ENCODE measurements at regions not wholly inside any gene's neighbourhood (a gene's known extent, or its start where the extent isn't known, plus 50 kb on each side); places are given as distances from the start of the nearest gene placed in this dataset.

DNA sequence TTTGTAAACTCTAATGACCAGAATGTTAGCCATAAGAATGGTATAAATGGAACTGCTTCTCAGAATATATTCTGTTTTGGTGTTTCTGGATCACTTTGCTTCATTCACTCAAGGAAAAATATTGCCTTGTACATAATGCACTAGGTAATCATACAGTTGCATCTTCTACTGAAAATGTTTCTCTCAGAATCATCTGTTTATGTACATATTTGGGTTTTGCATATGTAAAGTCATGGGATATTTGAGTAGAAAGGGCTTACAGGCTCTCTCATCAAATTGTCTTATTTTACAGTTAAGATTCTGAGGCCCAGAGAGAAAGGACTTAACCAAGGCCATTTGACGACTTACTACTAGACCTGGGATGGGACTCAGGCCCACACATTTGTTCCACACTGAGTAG is 97.8 kb upstream of the PALM2AKAP2 start:
- no peak for DNase-seq

DNA sequence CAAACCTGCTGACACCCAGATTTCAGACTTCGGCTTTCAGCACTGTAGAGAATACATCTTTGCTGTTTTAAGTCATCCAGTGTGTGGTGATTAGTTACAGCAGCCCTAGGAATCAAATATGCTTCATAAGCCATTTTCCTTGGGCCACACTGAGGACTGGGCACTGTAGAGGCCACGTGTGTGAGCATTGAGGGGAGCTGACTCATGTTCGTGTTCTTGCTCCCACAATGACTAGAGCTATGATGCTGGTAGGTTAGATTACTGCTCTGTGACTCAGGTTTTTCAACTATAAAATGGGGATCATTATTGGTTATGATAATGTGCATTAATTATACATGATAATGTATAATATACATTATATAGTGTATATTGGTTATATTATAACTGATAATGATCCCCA is 96.5 kb upstream of the PALM2AKAP2 start:
- no peak for DNase-seq

DNA sequence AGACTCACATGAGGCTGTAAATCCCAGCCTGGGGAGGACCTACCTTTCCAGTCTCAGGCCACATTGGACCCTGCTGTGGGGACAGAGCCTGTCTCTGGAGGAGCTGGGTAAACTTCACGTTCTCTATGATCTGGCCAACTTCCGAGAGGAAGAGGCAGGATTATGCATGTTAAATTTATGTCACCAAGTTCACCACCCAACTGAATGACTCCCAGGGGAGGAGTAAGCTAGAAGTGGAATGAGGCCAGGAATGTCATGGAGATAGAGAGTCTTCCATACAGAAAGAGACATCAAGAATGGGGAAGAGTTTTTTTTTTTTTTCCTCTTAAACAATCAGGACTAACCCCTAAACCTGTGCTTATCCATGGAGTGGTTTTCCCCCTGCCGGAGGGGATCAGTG is 90.3 kb upstream of the PALM2AKAP2 start:
- no peak for DNase-seq

DNA sequence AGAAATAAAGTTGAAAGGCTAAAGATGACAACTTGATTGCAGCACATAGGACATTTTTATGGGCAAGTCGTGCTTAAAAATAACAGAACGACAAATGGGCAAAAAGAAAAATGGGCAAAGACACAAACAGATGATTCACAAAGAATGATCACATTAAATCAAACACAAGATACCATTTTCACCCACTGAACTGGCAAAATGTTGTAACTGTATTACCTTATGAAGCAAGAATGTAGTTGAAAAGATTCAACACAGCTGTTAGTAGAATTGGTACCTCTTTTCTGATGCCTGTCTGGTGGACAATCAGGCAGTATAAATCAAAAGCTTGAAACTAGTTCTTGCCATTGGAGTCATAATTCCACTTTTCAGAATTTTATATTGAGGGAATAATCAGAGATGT is 81.0 kb upstream of the PALM2AKAP2 start:
- DNase-seq, result no peak

DNA sequence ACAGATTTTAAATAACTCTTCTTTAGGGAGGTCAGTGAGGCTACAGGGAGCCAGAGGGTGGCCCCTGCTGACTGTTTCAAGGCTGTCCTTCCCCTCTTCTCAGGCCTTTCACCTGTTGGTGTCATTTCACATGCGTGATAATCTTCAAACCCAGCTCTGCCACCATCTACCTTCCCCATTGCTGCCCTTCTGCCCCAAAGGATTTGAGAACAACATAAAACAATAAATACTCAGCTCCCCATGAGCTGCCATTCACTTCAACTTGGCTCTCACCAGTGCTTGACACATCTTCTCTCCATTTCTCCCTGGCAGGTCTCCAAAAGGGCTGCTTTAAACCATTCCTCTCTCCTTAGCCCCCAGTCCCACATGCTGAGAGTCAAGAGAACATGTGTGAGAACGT is 75.5 kb upstream of the PALM2AKAP2 start:
- DNase-seq, result no peak

DNA sequence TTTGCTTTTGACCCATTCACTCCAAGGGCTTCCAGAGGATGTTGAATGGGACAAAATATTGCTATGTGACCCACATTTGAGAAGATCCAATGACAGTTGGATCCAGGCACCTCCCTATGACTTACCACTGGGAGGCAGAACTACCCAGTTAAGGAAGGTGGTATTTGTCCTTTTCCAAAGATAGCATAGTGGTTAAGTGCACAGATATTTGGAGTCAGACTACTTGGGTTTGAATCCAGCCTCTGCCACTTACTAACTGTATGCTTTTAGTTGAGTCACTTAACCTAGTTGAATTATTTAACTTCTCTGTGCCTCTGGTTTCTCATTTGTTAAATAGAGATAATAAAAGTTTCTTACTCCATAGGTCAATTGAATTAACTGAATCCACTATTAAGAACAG is 74.5 kb upstream of the PALM2AKAP2 start:
- no peak for DNase-seq

DNA sequence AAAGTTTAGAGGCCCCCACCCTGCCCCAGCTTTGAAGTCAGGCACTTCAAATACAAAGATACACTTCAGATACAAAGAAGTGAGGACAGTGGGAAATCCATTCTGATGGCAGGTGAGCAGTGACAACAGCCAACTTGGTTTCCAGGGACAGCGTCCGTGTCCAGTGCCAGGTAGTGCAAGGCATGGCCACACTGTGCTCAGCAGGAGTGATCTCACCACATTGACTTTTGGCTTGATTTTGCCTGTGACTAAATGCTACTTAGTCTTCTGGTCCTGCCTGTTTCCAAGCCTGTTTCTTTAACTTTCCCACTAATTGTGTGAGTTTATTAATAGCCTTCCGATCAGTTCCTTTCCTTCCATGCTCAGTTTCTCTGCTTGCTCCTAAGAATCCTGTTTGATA is 72.6 kb upstream of the PALM2AKAP2 start:
- no peak for DNase-seq

DNA sequence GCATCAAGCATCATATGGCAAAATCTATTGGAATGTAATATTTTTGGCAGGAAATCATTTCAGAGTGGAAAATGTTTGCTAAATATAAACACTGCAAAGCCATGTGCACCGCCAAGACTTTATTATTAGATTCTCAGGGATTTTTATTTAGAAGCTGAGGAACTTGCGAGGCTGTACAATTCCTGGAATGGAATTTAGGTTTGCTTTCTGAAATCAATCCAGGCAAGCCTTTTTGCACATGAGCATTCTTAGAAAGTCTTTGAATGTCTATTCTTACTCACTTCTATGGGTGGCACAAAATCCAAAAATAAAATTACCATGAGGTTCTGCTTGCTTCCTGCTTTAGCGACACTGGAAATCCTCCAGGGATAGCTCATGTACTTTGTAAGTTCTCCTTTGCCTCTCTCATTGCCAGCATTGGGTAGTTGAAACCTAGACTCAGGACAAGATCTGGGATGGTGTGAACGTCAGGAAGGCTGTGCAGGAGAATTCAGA is 71.5 kb upstream of the PALM2AKAP2 start:
- DNase-seq, result no peak

DNA sequence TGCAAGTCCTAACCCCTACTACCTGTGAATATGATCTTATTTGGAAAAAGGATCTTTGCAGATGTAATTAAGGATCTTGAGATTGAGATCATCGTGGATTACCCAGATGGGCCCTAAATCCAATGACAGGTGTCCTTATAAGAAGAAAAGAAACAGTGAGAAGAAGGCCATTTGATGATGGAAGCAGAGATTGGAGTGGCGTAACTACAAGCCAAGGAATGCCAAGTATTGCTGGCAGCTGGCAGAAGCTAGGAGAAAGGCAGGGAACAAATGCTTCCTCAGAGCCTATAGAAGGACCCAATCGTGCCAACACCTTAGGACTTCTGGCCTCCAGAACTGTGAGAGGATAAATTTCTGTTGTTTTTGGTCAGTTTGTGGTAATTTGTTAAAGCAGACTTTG is 70.1 kb upstream of the PALM2AKAP2 start:
- no peak for DNase-seq

DNA sequence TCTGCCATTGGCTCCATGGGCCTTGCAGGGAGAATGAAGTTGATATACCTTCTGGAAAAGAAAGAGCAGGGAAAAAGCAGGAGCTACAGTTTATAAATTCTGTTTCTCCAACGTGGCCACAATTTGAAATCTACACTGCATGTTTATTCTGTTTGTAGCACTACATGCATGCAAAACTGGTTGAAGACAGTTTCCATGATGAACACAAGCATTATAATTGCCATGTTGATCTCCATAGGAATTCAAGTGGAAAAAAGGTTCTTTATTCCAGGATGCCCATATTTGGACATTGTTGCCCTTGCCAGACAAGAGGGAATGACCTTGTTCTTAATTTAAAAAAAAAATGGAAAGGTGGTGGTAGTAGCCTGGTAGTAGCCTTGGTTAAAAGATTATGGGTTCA is 69.2 kb upstream of the PALM2AKAP2 start:
- no peak for DNase-seq

DNA sequence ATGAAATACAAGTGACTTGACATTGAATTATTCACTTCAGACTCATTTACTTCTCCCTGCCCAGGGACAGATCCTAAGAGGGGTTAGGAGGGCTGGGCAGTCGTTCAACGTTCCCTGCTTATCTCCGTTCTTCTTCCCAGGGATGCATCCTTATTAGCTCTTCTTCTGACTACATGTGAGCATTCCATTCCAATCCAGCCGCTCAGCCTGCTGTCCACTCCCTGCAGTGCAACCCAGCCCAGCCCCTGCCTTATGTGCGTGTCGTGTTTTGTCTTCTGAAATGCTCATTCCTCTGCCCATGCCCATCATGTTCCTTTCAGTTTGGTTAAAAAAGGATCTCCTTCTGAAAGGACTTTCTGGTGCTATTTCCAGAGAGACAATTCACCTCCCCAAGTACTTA is 64.7 kb upstream of the PALM2AKAP2 start:
- DNase-seq, result no peak

DNA sequence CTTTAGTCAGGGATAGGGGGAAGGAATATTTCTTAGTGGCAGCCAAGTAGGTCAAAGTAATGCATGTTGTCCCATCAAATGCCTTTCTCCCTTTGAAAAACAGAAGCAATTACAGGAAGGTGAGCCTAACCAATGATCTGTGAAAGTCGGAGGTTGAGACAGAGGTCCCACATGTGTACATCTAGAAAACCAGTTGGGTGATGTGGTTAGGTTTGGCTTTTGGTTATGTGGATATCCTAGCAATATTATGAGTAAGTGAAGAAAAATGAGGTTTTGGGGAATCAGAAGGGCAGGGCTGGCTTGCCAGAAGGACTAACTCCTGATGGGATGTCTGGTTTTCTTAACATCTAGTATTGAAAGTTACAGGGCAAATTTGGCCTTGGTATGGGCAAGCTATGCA is 63.4 kb upstream of the PALM2AKAP2 start:
- no peak for DNase-seq

DNA sequence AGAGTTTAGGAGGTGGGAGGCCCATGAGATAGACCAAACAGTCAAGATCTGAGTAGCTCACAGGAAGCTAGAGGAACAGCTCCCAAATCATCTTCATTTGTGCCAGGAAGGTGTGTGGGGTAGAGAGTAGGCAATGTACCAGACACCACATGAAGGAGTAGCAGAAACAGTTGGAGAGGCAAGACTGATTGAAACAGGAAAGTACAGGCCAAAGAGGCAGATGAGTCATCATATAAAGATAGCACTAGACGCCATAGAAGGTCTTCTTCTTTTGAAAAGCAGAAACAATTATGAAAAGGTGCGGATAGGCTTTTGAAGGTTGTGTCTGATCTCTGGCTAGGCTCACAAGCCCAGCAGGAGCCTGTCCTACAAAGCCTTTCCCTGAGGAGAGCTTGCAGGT is 62.7 kb upstream of the PALM2AKAP2 start:
- no peak for DNase-seq

DNA sequence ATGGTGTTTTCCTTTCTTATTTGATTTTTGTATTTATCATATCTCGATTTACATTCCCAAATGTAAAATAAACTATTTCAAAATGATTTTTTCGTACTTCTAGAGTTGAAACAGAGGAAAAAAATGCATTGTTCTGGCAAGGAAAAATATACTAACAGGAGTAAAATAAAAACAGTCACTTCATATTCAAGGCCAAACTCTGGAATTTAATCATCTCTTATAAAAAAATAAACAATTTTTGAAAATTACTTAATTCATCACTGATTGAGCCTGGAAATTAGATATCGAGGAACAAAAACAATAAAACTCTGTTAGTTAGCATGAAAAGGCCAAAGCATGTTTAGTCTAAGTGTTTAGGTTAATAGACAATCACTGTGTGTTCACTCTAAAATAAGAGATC is 61.1 kb upstream of the PALM2AKAP2 start:
- no peak for DNase-seq

DNA sequence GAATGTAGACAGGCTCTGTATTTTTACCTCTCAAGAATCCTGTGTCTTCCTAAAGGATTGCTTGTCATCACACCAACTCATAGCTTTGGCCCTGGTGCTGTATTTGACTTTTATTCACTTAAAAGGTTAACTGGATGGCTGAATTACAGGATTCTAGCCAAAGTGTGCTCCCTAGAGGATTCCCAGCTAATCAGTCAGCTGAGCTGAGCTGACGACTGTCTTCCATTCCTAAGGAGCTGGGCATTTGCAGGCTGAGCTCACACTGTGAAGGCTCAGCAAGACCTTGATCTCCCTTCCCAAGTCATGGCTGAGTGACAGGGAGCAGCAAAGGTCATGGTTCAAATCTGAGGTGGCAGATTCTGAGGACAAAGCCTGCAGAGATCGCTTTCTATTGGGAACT is 59.0 kb upstream of the PALM2AKAP2 start:
- DNase-seq, result no peak

DNA sequence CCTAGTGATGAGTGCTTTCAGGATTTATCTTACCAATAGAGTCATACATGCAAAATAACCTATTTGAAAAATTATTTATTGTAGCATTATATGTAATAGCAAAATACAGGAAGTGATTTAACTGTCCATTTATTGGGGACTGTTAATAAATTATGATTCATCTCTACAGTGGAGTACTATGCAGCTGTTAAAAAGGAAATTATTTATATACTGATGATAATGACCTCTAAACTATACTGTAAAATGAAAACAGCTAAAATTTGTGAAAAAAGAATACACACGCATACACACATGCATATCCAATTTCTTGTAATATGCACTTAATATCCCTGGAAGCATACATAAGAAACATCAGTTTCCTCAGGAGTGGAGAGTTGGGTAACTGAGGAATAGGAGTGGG is 58.0 kb upstream of the PALM2AKAP2 start:
- no peak for DNase-seq

DNA sequence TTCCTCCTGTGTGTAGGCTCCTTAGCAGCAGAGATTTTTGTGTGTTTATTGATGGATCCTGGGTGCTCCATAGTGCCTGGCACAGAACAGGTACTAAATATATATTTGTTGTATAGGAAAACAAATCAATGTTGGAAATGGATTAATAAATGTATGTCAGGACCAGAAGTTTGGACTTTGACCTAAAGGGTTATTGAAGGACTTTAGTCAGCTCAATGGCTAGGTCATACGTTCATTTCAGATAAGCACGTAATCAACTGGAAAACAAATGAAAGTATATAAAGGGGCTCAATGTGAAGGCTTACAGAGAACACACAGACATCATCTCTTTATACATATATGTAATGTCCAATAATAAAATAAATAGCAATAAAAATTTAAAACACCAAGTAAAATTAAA is 56.2 kb upstream of the PALM2AKAP2 start:
- DNase-seq, result no peak

DNA sequence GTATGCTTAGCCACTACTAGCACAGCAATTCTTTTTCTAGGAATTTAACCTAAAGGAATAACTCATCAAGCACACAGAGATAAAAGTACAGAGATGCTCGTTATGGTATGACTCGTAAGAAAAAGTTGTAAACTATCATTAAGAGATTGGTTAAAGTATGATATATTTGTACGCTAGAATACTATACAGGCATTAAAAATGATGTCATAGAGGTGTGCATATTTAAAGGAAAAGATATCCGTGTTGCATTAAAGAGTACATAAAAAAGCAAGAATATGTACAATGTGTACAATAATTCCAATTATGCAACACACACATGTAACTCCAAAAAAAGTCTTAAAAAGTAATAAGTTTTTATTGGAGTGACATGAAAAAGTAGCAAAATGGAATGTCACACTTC is 54.5 kb upstream of the PALM2AKAP2 start:
- no peak for DNase-seq

DNA sequence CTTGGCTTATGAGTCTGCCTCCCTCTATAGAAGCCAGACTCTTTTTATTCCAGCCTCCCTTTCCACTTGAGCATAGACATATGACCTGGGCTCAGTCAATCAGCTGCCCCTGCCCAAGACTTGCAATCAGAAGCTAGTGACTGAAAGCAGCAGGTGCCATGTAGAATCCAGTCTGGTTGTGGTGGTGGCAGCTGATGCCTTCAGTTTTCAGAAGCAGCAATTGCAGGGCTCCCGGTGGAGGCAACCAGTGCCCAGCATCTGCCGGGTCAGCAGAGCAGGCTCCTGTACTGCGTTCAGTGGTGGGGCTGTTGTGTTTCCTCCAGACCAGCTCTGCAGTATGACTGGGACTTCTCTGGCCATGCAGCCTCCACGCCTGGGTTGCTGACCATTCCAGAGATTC is 53.9 kb upstream of the PALM2AKAP2 start:
- DNase-seq, result no peak

DNA sequence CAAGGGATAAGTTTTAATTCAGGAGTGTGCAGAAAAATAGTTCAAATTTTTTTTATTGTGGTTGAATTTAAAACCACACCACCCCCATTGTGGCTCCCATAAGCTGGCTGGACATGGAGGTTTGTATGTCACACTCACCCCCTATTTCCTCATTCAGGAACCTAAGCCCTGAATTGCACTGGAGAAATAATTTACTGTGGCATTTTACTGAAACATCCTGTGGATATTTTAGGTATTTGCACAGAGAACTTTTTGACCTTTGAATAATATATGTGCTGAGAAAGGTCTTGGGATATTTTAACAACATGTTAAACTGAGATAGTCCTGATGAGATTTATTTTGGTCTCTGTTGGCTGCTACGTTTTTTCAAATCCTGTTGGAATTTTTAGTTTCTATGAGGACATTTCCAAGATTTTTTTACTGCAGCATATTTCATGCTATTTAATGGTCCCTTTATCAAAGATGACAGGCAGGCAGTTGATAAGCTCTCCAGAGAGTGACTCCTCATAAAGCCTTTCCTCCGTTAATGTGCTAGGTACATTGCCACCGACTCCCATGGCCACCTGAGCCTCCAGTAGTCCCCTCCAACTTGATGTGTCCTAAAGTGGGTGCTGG is 51.2 kb upstream of the PALM2AKAP2 start:
- DNase-seq, result no peak

DNA sequence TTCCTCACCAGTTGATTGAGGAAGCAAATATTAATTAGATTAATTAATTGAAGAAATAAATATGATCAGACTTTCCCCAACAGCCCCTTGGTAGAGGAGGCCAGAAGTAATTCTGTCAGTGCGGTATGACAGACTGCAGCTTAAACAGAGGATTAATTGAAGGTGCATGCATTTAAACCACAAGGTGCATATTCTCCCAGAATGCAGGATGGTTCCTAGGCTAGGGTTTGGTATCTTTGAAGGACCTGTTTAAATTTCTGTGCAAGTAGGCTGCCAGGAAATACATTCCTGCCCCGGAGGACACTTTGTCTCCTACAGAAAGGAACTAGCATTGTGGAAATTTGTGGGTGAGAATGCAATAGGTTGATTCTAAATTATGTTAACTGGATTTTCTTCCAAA is 50.5 kb upstream of the PALM2AKAP2 start:
- DNase-seq, result no peak
